ENCODE measurements at regions not wholly inside any gene's neighbourhood (a gene's known extent, or its start where the extent isn't known, plus 50 kb on each side); places are given as distances from the start of the nearest gene placed in this dataset.

- TF ChIP-seq CTCF (IDR thresholded peaks at IDR 0.05) (no peak), EP300 (IDR thresholded peaks at IDR 0.05) (no peak)
Observed at GRCh38 chr12:74846116-74846515, 308.5 kb downstream of the ATXN7L3B start.
